ENCODE measurements at regions not wholly inside any gene's neighbourhood (a gene's known extent, or its start where the extent isn't known, plus 50 kb on each side); places are given as distances from the start of the nearest gene placed in this dataset.

DNA sequence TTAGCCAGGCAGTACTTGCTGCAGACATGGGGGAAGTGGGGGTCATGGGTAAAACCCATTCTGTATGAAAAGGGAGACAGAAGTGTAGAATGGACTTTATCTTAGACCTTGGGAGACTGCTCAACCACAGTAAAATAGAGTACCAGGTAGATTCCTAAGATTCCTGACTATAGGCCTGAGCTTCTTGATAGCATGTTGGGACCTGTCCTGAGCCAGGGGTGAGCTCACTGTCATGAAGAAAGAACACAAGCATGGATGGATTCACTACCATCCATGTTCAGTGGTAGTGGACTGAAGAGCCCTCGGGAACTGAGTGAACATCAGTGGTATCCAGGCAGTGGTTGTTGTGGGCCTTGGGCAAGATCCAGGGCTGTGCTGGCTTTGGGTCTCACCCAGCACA is 1003.8 kb downstream of the TMTC2 start:
- TF ChIP-seq POLR2AphosphoS5 (IDR thresholded peaks at IDR 0.05; ENCODE audit: low read depth, low read length): no peak
- no peak for TF ChIP-seq SIN3A (IDR thresholded peaks at IDR 0.05; ENCODE audit: borderline replicate concordance, insufficient read depth, low read length)
- TF ChIP-seq TAF1 (IDR thresholded peaks at IDR 0.05; ENCODE audit: borderline replicate concordance, insufficient read depth, low read length): no peak
- TF ChIP-seq, protein P1, sequence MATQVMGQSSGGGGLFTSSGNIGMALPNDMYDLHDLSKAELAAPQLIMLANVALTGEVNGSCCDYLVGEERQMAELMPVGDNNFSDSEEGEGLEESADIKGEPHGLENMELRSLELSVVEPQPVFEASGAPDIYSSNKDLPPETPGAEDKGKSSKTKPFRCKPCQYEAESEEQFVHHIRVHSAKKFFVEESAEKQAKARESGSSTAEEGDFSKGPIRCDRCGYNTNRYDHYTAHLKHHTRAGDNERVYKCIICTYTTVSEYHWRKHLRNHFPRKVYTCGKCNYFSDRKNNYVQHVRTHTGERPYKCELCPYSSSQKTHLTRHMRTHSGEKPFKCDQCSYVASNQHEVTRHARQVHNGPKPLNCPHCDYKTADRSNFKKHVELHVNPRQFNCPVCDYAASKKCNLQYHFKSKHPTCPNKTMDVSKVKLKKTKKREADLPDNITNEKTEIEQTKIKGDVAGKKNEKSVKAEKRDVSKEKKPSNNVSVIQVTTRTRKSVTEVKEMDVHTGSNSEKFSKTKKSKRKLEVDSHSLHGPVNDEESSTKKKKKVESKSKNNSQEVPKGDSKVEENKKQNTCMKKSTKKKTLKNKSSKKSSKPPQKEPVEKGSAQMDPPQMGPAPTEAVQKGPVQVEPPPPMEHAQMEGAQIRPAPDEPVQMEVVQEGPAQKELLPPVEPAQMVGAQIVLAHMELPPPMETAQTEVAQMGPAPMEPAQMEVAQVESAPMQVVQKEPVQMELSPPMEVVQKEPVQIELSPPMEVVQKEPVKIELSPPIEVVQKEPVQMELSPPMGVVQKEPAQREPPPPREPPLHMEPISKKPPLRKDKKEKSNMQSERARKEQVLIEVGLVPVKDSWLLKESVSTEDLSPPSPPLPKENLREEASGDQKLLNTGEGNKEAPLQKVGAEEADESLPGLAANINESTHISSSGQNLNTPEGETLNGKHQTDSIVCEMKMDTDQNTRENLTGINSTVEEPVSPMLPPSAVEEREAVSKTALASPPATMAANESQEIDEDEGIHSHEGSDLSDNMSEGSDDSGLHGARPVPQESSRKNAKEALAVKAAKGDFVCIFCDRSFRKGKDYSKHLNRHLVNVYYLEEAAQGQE (IDR thresholded peaks at IDR 0.05; ENCODE audit: insufficient read depth in 1 of 2, low read depth in 2 of 2, low read length in 2 of 2): no peak
- no peak for TF ChIP-seq FOXP2 (optimal IDR thresholded peaks at IDR 0.05; ENCODE audit: borderline replicate concordance, extremely low read depth, extremely low read length, insufficient read depth)

All from PFSK-1 (cell line).